Skeletal muscle satellite cell (primary cell): ENCODE measurements at regions not wholly inside any gene's neighbourhood (a gene's known extent, or its start where the extent isn't known, plus 50 kb on each side); places are given as distances from the start of the nearest gene placed in this dataset.
A peak's percentile ranks its signal among the peaks of the same experiment; 100 is the strongest.
"Not testable (repeated sequence)": the region's sequence is repeated elsewhere in the genome, so short reads cannot be mapped to it uniquely, and the experiment has no call there.

Experiments used
- H3K27me3 ChIP-seq: 2 replicates; pipeline ENCODE4 v1.7.0; 2013; ENCODE audit warnings: low read length; ENCODE audit not compliant: control insufficient read depth, insufficient read depth
- H3K36me3 ChIP-seq: 2 replicates; pipeline ENCODE4 v1.7.0; 2013; ENCODE audit warnings: mild to moderate bottlenecking, control low read depth, low read length; ENCODE audit not compliant: insufficient read depth
- H3K4me1 ChIP-seq: 2 replicates; pipeline ENCODE4 v1.7.0; 2013; ENCODE audit warnings: low read length; ENCODE audit not compliant: control insufficient read depth, insufficient read depth
- H3K4me2 ChIP-seq: 2 replicates; pipeline ENCODE4 v1.7.0; 2013; ENCODE audit warnings: mild to moderate bottlenecking, low read length
- H3K4me3 ChIP-seq: 2 replicates; pipeline ENCODE4 v1.7.0; 2013; ENCODE audit warnings: low read length
- H3K9ac ChIP-seq: 2 replicates; pipeline ENCODE4 v1.7.0; 2013; ENCODE audit warnings: mild to moderate bottlenecking, low read depth, low read length, moderate library complexity
- H3K9me3 ChIP-seq: replicated peaks from 2 replicates; pipeline ENCODE4 v1.7.0; 2013; ENCODE audit warnings: mild to moderate bottlenecking, control low read depth, low read length

GRCh38 chr1:192506741-192507155, 68.8 kb upstream of the RGS1 start:
- no peak overlapping the region for H3K4me2 ChIP-seq
- H3K36me3 ChIP-seq: no peaks in the 10 kb centered on the region
- H3K9ac ChIP-seq: no peak overlapping the region
- no peak overlapping the region for H3K4me3 ChIP-seq
- no peaks in the 10 kb centered on the region for H3K4me1 ChIP-seq
- H3K9me3 ChIP-seq: no peaks in the 10 kb centered on the region
- no peaks in the 10 kb centered on the region for H3K27me3 ChIP-seq

GRCh38 chr1:192512426-192513162, 63.0 kb upstream of the RGS1 start:
- Histone ChIP-seq H3K27me3 (no peaks in the 10 kb centered on the region), H3K4me2 (no peak overlapping the region), H3K36me3 (no peaks in the 10 kb centered on the region), H3K4me3 (no peak overlapping the region), H3K4me1 (peaks cover 14% of the 10 kb centered on the region), H3K9ac (no peak overlapping the region), H3K9me3 (no peaks in the 10 kb centered on the region)

DNA sequence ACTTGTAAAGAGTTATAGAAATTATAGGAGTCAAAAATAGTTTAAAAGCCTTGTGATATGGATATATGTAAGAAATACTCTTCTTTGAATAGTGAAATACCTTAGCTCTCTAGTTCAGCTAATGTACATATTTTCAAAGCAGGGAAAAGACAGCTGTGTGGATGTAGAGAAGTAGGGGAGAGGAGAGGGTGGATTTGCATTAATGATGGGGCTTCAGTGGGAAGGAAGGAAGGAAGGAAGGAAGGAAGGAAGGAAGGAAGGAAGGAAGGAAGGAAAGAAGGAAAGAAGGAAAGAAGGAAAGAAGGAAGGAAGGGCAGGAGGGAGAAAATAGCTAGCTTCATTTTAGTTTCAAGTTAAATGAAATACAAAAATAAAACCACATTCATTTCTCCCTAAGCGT, 62.4 kb upstream of the RGS1 start:
- Histone ChIP-seq H3K9ac (no peak overlapping the region), H3K4me1 (peaks cover 17% of the 10 kb centered on the region), H3K4me3 (no peak overlapping the region), H3K36me3 (no peaks in the 10 kb centered on the region), H3K9me3 (no peaks in the 10 kb centered on the region), H3K4me2 (no peak overlapping the region), H3K27me3 (no peaks in the 10 kb centered on the region)

DNA sequence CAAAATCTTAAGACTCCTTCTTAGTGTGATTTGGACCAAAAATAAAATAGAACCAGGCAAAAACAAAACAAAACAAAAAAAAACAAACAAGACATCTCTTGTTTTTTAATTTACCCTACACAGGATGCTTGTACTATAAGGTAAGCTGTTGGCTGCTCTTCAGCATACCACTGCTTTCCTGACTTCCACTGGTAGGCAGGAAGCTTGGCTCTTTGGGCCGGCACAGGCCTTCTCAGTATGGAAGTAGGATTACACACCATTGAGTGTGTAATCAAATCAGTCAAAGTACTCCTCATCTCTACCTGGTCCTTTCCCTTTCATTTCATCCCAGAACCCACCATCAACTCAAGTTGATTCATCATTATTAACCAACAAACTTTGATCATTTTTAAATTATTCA, 61.9 kb upstream of the RGS1 start:
- no peaks in the 10 kb centered on the region for H3K9me3 ChIP-seq
- no peaks in the 10 kb centered on the region for H3K27me3 ChIP-seq
- no peaks in the 10 kb centered on the region for H3K36me3 ChIP-seq
- H3K4me1 ChIP-seq: peaks cover 22% of the 10 kb centered on the region
- no peak overlapping the region for H3K9ac ChIP-seq
- no peak overlapping the region for H3K4me3 ChIP-seq
- H3K4me2 ChIP-seq: no peak overlapping the region

DNA sequence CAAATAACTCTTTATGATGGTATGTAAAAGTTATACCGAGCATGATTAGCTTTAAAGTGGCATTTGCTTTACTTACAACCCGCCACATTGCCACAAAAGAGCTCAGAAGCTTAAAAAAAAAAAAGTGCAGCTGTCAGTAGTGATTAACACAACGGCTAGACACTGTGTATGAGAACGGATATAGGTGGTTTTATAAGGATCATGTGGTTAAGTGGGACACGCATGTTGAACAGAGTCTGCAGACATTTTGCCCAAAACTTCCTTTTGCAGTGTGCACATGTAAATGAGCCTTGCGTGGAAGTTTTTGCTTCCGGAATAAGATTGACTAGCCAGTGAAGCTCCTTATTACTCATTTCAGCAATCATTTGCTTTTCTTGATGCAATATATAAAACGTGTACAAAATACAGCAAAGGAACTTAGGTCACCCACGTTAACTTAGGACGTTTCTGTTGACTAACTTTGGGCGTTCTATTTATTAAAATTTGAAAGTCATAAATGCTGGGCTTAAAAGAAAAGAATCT, 58.7 kb upstream of the RGS1 start:
- Histone ChIP-seq H3K36me3 (no peaks in the 10 kb centered on the region), H3K4me3 (no peak overlapping the region), H3K9ac (peak overlapping the region; percentile 68), H3K27me3 (no peaks in the 10 kb centered on the region), H3K4me2 (peak overlapping the region; percentile 34), H3K4me1 (peaks cover 26% of the 10 kb centered on the region), H3K9me3 (no peaks in the 10 kb centered on the region)

- not testable (repeated sequence) for H3K4me2 ChIP-seq, H3K9me3 ChIP-seq, H3K27me3 ChIP-seq, H3K4me3 ChIP-seq, H3K36me3 ChIP-seq
- Histone ChIP-seq H3K4me1 (peaks cover 34% of the 10 kb centered on the region), H3K9ac (peak overlapping the region; percentile 64)
Observed at GRCh38 chr1:192517716-192518355, 57.7 kb upstream of the RGS1 start.

DNA sequence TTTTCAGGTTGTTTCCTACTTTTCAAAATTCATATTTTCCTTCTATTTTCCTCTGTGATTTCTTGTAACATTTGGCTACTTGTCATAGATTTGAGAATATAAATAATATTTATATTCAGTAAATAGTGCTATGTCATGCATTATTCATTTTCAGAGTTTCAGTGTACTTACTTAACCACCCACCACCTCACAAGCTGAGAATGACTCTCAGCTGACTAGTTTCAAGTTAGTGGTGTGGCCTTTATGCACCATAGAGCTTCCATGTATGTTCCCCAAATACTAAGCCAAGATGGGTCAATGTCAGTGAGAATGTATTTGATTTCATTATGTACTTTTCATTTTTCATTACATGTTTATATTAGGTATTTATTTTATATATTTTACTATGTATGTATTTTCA, 56.9 kb upstream of the RGS1 start:
- Histone ChIP-seq H3K4me3 (no peak overlapping the region), H3K36me3 (no peaks in the 10 kb centered on the region), H3K27me3 (no peaks in the 10 kb centered on the region), H3K4me1 (peaks cover 42% of the 10 kb centered on the region), H3K4me2 (no peak overlapping the region), H3K9me3 (no peaks in the 10 kb centered on the region), H3K9ac (no peak overlapping the region)

- Histone ChIP-seq H3K9me3 (no peaks in the 10 kb centered on the region), H3K27me3 (no peaks in the 10 kb centered on the region), H3K4me2 (no peak overlapping the region), H3K4me3 (no peak overlapping the region), H3K4me1 (peaks cover 46% of the 10 kb centered on the region), H3K9ac (no peak overlapping the region), H3K36me3 (no peaks in the 10 kb centered on the region)
Observed at GRCh38 chr1:192521734-192522133, 53.8 kb upstream of the RGS1 start.

GRCh38 chr1:192522673-192523072, 52.9 kb upstream of the RGS1 start:
- Histone ChIP-seq H3K9me3 (no peaks in the 10 kb centered on the region), H3K27me3 (no peaks in the 10 kb centered on the region), H3K4me2 (no peak overlapping the region), H3K4me1 (peaks cover 38% of the 10 kb centered on the region), H3K4me3 (no peak overlapping the region), H3K36me3 (no peaks in the 10 kb centered on the region), H3K9ac (peak overlapping the region; percentile 4)

- H3K9ac ChIP-seq: peak overlapping the region; percentile 29
- H3K4me3 ChIP-seq: no peak overlapping the region
- no peaks in the 10 kb centered on the region for H3K9me3 ChIP-seq
- H3K36me3 ChIP-seq: no peaks in the 10 kb centered on the region
- no peak overlapping the region for H3K4me2 ChIP-seq
- peaks cover 31% of the 10 kb centered on the region for H3K4me1 ChIP-seq
- no peaks in the 10 kb centered on the region for H3K27me3 ChIP-seq
Observed at GRCh38 chr1:192524223-192524622, 51.4 kb upstream of the RGS1 start.
